Sciatic nerve (tissue), 2 donors: ENCODE measurements at regions not wholly inside any gene's neighbourhood (a gene's known extent, or its start where the extent isn't known, plus 50 kb on each side); places are given as distances from the start of the nearest gene placed in this dataset.

Experiments
- ATAC-seq: fragments of 200-7000 bp; cut with Tn5 transposase; one replicate; pipeline ENCODE4 v1.9.1; 2020; ENCODE audit warnings: mild to moderate bottlenecking, moderate library complexity
- DNase-seq: peaks from one replicate; pipeline ENCODE4 v3.0.0-alpha.2; 2020; ENCODE audit warnings: low spot score
- intact Hi-C: fragments of 100-400 bp; cut with DNase I; formaldehyde crosslinking; loops from one replicate; pipeline ENCODE4 v1.14.2; 2022
- donor health status: DM: no; HTN: no; CAD: no.
- donor health status: DM: no; HTN: no; CAD: no.

GRCh38 chr21:26748066-26748465 is 97.1 kb downstream of the ADAMTS1 start:
- ATAC-seq (no peak), DNase-seq (no peak)
- intact Hi-C loops: no loop called here

DNA sequence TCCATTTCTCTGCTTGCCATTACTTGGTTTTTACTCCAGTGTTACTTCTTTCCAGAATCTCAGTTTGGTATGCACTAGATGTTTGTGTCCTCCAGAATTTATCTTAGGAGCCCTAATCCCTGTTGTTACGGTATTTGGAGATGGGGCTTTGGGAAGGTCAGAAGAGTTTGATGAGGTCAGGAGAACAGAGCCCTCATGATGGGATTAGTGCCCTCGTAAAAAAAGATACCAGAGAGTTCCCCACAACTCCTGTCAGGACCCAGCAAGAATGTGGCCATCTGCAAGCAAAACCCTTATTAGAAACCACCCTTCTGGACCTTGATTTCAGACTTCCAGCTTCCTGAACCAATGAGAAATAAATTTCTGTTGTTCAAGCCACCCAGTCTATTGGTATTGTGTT is 98.0 kb downstream of the ADAMTS1 start:
- DNase-seq (no peak), ATAC-seq (no peak)
- intact Hi-C loops: no loop called here

- no peak for ATAC-seq
- intact Hi-C loops: no loop called here
- no peak for DNase-seq
Observed at GRCh38 chr21:26743524-26743923, 101.7 kb downstream of the ADAMTS1 start.

- ATAC-seq (no peak), DNase-seq (no peak)
- intact Hi-C loops: no loop called here
Observed at GRCh38 chr21:26739189-26739588, 106.0 kb downstream of the ADAMTS1 start.

DNA sequence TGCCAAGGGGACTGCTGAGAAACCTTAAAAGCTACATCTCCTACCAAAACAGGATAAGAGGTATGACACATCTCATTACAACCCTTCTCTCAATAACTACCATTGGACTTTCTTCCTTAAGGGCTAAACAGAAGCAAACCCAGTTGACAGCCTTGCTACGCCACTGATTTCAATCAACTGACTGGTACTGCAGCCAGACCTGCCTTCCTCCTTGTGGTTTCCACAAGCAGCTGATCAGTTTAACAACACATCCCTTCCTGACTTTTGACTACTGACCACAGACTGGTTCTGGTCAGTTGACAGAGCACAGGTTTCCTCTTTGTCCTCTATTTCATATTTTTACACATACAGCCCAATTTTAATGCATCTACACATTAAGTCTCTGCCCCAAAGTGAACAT is 108.8 kb downstream of the ADAMTS1 start:
- DNase-seq: no peak
- no peak for ATAC-seq
- intact Hi-C loops: no loop called here

DNA sequence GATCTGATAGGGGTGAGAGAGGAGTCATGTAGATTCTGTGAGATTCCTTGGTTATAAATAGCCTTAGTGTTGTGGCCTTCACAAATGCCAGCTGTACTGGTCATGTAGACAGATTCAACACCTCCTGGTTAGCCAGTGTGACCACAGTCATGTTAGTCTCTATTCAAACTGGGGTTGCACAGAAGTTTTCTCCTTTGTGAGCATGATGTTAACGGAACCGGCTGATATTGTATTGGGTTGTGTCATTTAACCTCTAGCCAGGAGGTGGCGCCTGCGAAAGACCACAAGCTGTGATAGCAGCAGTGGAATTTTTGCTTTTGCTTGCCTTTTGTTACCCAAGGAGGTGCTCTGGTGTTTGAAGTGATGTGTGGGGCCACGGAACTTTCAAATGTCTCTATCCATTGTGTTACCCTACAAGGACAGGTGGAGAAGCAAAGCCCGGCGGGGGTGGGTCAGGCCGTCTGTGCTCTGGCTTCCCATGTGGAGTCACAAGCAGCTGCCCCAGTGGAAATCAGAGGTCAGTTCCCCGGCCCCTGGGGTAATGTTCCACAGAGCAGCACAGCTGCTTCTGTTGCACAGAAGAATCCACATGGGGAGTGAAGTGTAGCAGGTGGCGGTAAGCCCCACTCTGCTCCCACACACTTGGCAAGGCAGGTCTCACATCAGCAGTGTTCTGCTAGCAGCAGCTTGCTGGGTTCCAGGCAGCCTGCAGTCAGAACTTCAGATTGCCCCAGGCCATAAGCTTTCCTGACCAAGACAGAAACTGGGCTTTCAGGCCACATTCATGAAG is 112.6 kb downstream of the ADAMTS1 start:
- intact Hi-C loops: no loop called here
- DNase-seq (peak; percentile 69), ATAC-seq (peak; percentile 78)

GRCh38 chr21:26719750-26720149 is 125.5 kb downstream of the ADAMTS1 start:
- intact Hi-C loops: loop anchor here (10.0 kb wide), 1 partner anchor 925 kb away; no protein-coding TSS in a partner anchor
- no peak for DNase-seq
- ATAC-seq: no peak

GRCh38 chr21:26717146-26717739 is 128.0 kb downstream of the ADAMTS1 start:
- DNase-seq (no peak), ATAC-seq (no peak)
- intact Hi-C loops: loop anchor here (10.0 kb wide), 1 partner anchor 922 kb away; no protein-coding TSS in a partner anchor

DNA sequence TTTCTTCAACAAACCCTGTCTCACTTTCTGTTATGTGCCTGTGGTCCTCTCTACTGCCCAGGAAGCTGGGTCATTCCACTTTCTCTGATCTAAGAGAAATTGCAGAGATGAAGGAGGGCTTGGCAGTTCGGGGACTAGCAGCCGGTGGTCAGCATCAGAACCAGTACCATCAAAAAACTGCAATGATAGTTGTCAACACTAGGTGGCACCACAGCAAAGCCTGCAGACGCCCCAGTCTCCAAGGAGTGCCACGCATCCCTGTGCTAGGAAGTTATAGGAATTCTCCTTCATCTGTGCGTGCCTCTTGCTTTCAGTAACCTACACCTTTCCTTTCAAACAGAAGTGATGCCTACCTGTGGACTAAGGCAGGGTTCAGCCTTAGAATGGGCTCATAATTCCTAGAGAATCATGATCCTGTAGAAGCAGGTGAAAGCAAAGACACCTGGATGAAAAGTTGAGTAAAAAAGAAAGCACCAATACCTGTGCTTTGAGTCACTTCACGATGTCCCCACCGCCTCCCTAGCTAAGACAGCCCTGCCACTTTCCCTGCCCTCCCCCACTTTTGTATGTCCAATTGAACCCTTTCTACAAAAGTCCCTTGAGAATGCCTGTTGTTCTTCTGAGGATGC is 129.2 kb downstream of the ADAMTS1 start:
- peak; percentile 76 for ATAC-seq
- DNase-seq: no peak
- intact Hi-C loops: loop anchor here (10.0 kb wide), 1 partner anchor 921 kb away; no protein-coding TSS in a partner anchor

GRCh38 chr21:26715116-26715515 is 130.1 kb downstream of the ADAMTS1 start:
- intact Hi-C loops: loop anchor here (10.0 kb wide), 1 partner anchor 920 kb away; no protein-coding TSS in a partner anchor
- no peak for ATAC-seq

DNA sequence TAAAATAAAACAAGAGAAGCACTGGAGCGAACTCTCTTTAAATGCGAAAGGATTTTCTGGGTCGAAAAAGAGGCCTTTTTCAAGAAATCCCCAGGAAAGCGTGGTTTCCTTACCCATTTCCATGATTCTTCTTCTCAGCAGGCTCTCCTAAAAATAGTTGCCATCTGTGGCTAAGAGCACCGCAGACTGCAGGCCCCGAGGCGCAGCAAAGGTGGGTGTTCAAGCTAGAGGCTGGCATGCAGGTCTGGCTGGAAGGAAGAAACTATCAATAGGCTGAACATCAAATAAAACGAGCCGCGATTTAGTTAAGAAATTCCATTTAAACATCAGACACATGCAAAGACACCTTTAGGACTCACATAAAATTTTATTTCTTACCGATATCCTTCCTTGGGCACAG is 135.1 kb downstream of the ADAMTS1 start:
- ATAC-seq (no peak), DNase-seq (no peak)
- intact Hi-C loops: loop anchor here (10.0 kb wide), 1 partner anchor 915 kb away; no protein-coding TSS in a partner anchor

More at GRCh38 chr21:26715116-26715515, 130.1 kb downstream of the ADAMTS1 start:
- DNase-seq: no peak

GRCh38 chr21:26709090-26709489 is 136.0 kb upstream of the CYYR1 start:
- intact Hi-C loops: no loop called here
- no peak for ATAC-seq

DNA sequence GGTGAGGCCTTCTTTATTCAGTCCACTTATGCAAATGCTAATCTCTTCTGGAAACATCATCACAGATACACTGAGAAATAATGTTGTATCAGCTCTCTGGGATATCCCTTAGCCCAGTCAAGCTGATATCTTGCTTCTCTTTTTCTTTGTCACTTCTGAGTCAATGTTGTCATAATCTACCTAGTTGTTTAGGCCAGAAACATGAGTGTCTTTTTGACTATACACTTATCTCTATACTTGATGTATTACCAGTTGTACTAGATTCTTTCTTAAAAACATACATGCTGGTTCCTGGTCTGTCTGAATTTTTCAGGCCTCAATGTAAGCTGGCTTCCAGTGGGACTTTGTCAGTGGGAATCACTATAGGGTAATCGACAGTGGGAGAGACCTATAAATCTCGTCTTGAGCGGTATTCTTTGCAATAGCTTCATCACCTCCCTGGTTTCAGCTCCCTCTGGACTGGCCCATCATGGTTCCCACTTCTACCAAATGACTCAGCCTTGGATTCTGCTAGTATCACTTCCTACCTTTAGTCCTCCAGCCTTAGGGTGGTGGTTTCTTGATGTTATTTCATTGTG is 135.2 kb upstream of the CYYR1 start:
- ATAC-seq: no peak
- intact Hi-C loops: no loop called here

More at GRCh38 chr21:26709090-26709489, 136.0 kb upstream of the CYYR1 start:
- no peak for DNase-seq

DNA sequence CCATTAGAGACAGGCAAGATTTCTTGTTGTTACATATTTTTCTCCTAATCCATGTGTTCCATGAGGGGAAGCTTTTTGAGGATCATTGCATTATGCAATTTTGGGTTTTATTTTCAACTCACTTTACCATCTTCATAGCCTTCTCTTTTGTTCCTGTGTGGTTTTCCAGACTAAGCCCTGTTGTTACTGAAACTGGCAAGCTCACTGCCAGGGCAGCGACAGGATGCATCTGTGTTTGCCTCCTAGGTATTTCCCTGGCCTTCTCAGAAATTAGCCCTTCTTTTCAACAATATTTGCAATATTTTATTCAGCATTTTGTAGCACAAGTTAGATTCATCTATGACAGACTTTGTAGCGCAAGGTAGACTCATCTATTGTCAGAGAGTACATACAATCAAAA is 134.2 kb upstream of the CYYR1 start:
- intact Hi-C loops: no loop called here
- DNase-seq (no peak), ATAC-seq (no peak)

More for the DNA sequence above, 135.2 kb upstream of the CYYR1 start:
- no peak for DNase-seq

- intact Hi-C loops: no loop called here
- DNase-seq: no peak
- ATAC-seq: no peak
Observed at GRCh38 chr21:26698416-26698815, 125.3 kb upstream of the CYYR1 start.

DNA sequence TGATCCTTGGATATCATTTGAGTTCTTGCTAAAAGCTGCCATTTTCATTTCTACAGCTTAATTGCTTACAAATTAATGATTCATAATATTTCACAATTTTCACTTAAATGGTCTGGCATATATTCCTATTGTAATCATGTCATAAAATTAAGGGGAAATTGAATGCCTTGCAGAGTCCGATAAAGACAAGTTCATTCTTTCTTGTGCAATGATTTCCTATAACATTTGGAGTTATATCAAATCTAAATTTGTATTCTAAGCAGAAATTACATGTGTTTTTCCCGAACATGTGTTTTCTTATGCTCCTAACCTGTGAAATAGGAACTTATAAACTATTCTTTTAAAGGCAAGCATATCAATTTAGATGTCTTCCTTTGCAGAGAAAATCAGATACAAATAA is 118.3 kb upstream of the CYYR1 start:
- no peak for DNase-seq
- intact Hi-C loops: no loop called here
- no peak for ATAC-seq

- DNase-seq: no peak
- ATAC-seq: no peak
Observed at GRCh38 chr21:26686705-26687104, 113.6 kb upstream of the CYYR1 start.

GRCh38 chr21:26686278-26686677 is 113.2 kb upstream of the CYYR1 start:
- ATAC-seq (no peak), DNase-seq (no peak)
- intact Hi-C loops: no loop called here

More at GRCh38 chr21:26686705-26687104, 113.6 kb upstream of the CYYR1 start:
- intact Hi-C loops: no loop called here

GRCh38 chr21:26684889-26685288 is 111.8 kb upstream of the CYYR1 start:
- ATAC-seq (no peak), DNase-seq (no peak)
- intact Hi-C loops: no loop called here

DNA sequence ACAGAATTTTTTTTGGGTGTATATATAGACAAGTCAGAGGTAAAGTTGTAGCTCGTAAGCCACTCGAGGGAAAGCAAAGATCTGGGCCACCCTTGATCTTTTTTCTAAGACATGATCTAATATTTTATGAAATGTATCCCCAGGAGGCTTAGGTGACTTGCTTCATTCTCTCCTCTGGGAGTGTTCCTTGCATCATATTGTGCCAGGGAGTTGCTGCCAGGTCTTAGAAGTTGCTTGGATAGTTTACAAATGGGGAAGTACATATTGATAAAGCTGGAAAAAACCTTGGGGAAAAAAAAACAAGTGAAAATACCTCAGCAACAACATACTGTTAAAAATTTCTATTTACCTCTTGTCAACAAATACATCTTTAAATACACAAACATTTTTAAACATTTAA is 110.9 kb upstream of the CYYR1 start:
- intact Hi-C loops: no loop called here
- DNase-seq (no peak), ATAC-seq (no peak)
